ENCODE measurements at regions not wholly inside any gene's neighbourhood (a gene's known extent, or its start where the extent isn't known, plus 50 kb on each side); places are given as distances from the start of the nearest gene placed in this dataset.
"Not testable (repeated sequence)": the region's sequence is repeated elsewhere in the genome, so short reads cannot be mapped to it uniquely, and the experiment has no call there.

GRCh38 chr20:40006168-40006860 is 682.7 kb downstream of the MAFB start:
- Histone ChIP-seq H3K27ac (ENCODE audit: low read depth, low read length) (no peak overlapping the region), H3K9ac (ENCODE audit: low read depth in 1 of 2, low read length in 2 of 2) (no peak overlapping the region), H3K27me3 (ENCODE audit: control insufficient read depth in 1 of 2, insufficient read depth in 2 of 2, low read length in 2 of 2) (no peaks in the 10 kb centered on the region), H3K36me3 (ENCODE audit: control insufficient read depth in 1 of 2, insufficient read depth in 2 of 2, low read length in 2 of 2) (no peaks in the 10 kb centered on the region), H3K9me3 (ENCODE audit: control insufficient read depth in 1 of 2, low read length in 2 of 2) (no peaks in the 10 kb centered on the region), H3K4me3 (ENCODE audit: low read depth in 1 of 2, low read length in 2 of 2) (no peak overlapping the region), H3K4me1 (ENCODE audit: control insufficient read depth in 1 of 2, insufficient read depth in 2 of 2, low read length in 2 of 2) (no peaks in the 10 kb centered on the region)

GRCh38 chr20:40004092-40004491 is 684.9 kb downstream of the MAFB start:
- not testable (repeated sequence) for H3K9ac ChIP-seq (ENCODE audit: low read depth in 1 of 2, low read length in 2 of 2)

GRCh38 chr20:39993742-39994141 is 695.3 kb downstream of the MAFB start:
- Histone ChIP-seq H3K4me1 (ENCODE audit: control insufficient read depth in 1 of 2, insufficient read depth in 2 of 2, low read length in 2 of 2) (no peaks in the 10 kb centered on the region), H3K9me3 (ENCODE audit: control insufficient read depth in 1 of 2, low read length in 2 of 2) (no peaks in the 10 kb centered on the region), H3K36me3 (ENCODE audit: control insufficient read depth in 1 of 2, insufficient read depth in 2 of 2, low read length in 2 of 2) (no peaks in the 10 kb centered on the region), H3K4me3 (ENCODE audit: low read depth in 1 of 2, low read length in 2 of 2) (no peak overlapping the region), H3K27me3 (ENCODE audit: control insufficient read depth in 1 of 2, insufficient read depth in 2 of 2, low read length in 2 of 2) (no peaks in the 10 kb centered on the region), H3K27ac (ENCODE audit: low read depth, low read length) (no peak overlapping the region), H3K9ac (ENCODE audit: low read depth in 1 of 2, low read length in 2 of 2) (no peak overlapping the region)

More at GRCh38 chr20:40004092-40004491, 684.9 kb downstream of the MAFB start:
- H3K36me3 ChIP-seq (ENCODE audit: control insufficient read depth in 1 of 2, insufficient read depth in 2 of 2, low read length in 2 of 2); H3K4me3 ChIP-seq (ENCODE audit: low read depth in 1 of 2, low read length in 2 of 2); H3K9me3 ChIP-seq (ENCODE audit: control insufficient read depth in 1 of 2, low read length in 2 of 2); H3K4me1 ChIP-seq (ENCODE audit: control insufficient read depth in 1 of 2, insufficient read depth in 2 of 2, low read length in 2 of 2); H3K27ac ChIP-seq (ENCODE audit: low read depth, low read length); H3K27me3 ChIP-seq (ENCODE audit: control insufficient read depth in 1 of 2, insufficient read depth in 2 of 2, low read length in 2 of 2): not testable (repeated sequence)

- no peak overlapping the region for H3K9ac ChIP-seq (ENCODE audit: low read depth in 1 of 2, low read length in 2 of 2)
- no peaks in the 10 kb centered on the region for H3K9me3 ChIP-seq (ENCODE audit: control insufficient read depth in 1 of 2, low read length in 2 of 2)
These were observed 698.3 kb downstream of the MAFB start for GRCh38 chr20:39990692-39991091.

GRCh38 chr20:39988991-39989390 is 700.0 kb downstream of the MAFB start:
- Histone ChIP-seq H3K27ac (ENCODE audit: low read depth, low read length) (no peak overlapping the region), H3K9me3 (ENCODE audit: control insufficient read depth in 1 of 2, low read length in 2 of 2) (no peaks in the 10 kb centered on the region), H3K4me3 (ENCODE audit: low read depth in 1 of 2, low read length in 2 of 2) (no peak overlapping the region), H3K9ac (ENCODE audit: low read depth in 1 of 2, low read length in 2 of 2) (no peak overlapping the region), H3K27me3 (ENCODE audit: control insufficient read depth in 1 of 2, insufficient read depth in 2 of 2, low read length in 2 of 2) (no peaks in the 10 kb centered on the region), H3K36me3 (ENCODE audit: control insufficient read depth in 1 of 2, insufficient read depth in 2 of 2, low read length in 2 of 2) (no peaks in the 10 kb centered on the region), H3K4me1 (ENCODE audit: control insufficient read depth in 1 of 2, insufficient read depth in 2 of 2, low read length in 2 of 2) (no peaks in the 10 kb centered on the region)

More at GRCh38 chr20:39990692-39991091, 698.3 kb downstream of the MAFB start:
- Histone ChIP-seq H3K4me1 (ENCODE audit: control insufficient read depth in 1 of 2, insufficient read depth in 2 of 2, low read length in 2 of 2) (no peaks in the 10 kb centered on the region), H3K4me3 (ENCODE audit: low read depth in 1 of 2, low read length in 2 of 2) (no peak overlapping the region), H3K36me3 (ENCODE audit: control insufficient read depth in 1 of 2, insufficient read depth in 2 of 2, low read length in 2 of 2) (no peaks in the 10 kb centered on the region), H3K27ac (ENCODE audit: low read depth, low read length) (no peak overlapping the region), H3K27me3 (ENCODE audit: control insufficient read depth in 1 of 2, insufficient read depth in 2 of 2, low read length in 2 of 2) (no peaks in the 10 kb centered on the region)

GRCh38 chr20:39986173-39986904 is 702.7 kb downstream of the MAFB start:
- H3K9me3 ChIP-seq (ENCODE audit: control insufficient read depth in 1 of 2, low read length in 2 of 2), result no peaks in the 10 kb centered on the region
- no peaks in the 10 kb centered on the region for H3K36me3 ChIP-seq (ENCODE audit: control insufficient read depth in 1 of 2, insufficient read depth in 2 of 2, low read length in 2 of 2)
- H3K4me3 ChIP-seq (ENCODE audit: low read depth in 1 of 2, low read length in 2 of 2), result no peak overlapping the region
- no peak overlapping the region for H3K27ac ChIP-seq (ENCODE audit: low read depth, low read length)
- H3K4me1 ChIP-seq (ENCODE audit: control insufficient read depth in 1 of 2, insufficient read depth in 2 of 2, low read length in 2 of 2), result no peaks in the 10 kb centered on the region
- H3K27me3 ChIP-seq (ENCODE audit: control insufficient read depth in 1 of 2, insufficient read depth in 2 of 2, low read length in 2 of 2), result no peaks in the 10 kb centered on the region
- H3K9ac ChIP-seq (ENCODE audit: low read depth in 1 of 2, low read length in 2 of 2), result no peak overlapping the region

- Histone ChIP-seq H3K4me3 (ENCODE audit: low read depth in 1 of 2, low read length in 2 of 2) (no peak overlapping the region), H3K9me3 (ENCODE audit: control insufficient read depth in 1 of 2, low read length in 2 of 2) (no peaks in the 10 kb centered on the region), H3K9ac (ENCODE audit: low read depth in 1 of 2, low read length in 2 of 2) (no peak overlapping the region), H3K27me3 (ENCODE audit: control insufficient read depth in 1 of 2, insufficient read depth in 2 of 2, low read length in 2 of 2) (no peaks in the 10 kb centered on the region), H3K27ac (ENCODE audit: low read depth, low read length) (no peak overlapping the region), H3K36me3 (ENCODE audit: control insufficient read depth in 1 of 2, insufficient read depth in 2 of 2, low read length in 2 of 2) (no peaks in the 10 kb centered on the region), H3K4me1 (ENCODE audit: control insufficient read depth in 1 of 2, insufficient read depth in 2 of 2, low read length in 2 of 2) (no peaks in the 10 kb centered on the region)
These were observed 703.7 kb downstream of the MAFB start for GRCh38 chr20:39985271-39985827.

GRCh38 chr20:39983655-39984054 is 705.4 kb downstream of the MAFB start:
- Histone ChIP-seq H3K4me1 (ENCODE audit: control insufficient read depth in 1 of 2, insufficient read depth in 2 of 2, low read length in 2 of 2) (no peaks in the 10 kb centered on the region), H3K4me3 (ENCODE audit: low read depth in 1 of 2, low read length in 2 of 2) (no peak overlapping the region), H3K27ac (ENCODE audit: low read depth, low read length) (no peak overlapping the region), H3K36me3 (ENCODE audit: control insufficient read depth in 1 of 2, insufficient read depth in 2 of 2, low read length in 2 of 2) (no peaks in the 10 kb centered on the region), H3K27me3 (ENCODE audit: control insufficient read depth in 1 of 2, insufficient read depth in 2 of 2, low read length in 2 of 2) (no peaks in the 10 kb centered on the region), H3K9me3 (ENCODE audit: control insufficient read depth in 1 of 2, low read length in 2 of 2) (no peaks in the 10 kb centered on the region), H3K9ac (ENCODE audit: low read depth in 1 of 2, low read length in 2 of 2) (no peak overlapping the region)

- H3K9me3 ChIP-seq (ENCODE audit: control insufficient read depth in 1 of 2, low read length in 2 of 2), result no peaks in the 10 kb centered on the region
- no peak overlapping the region for H3K4me3 ChIP-seq (ENCODE audit: low read depth in 1 of 2, low read length in 2 of 2)
- H3K36me3 ChIP-seq (ENCODE audit: control insufficient read depth in 1 of 2, insufficient read depth in 2 of 2, low read length in 2 of 2), result no peaks in the 10 kb centered on the region
- H3K27me3 ChIP-seq (ENCODE audit: control insufficient read depth in 1 of 2, insufficient read depth in 2 of 2, low read length in 2 of 2), result no peaks in the 10 kb centered on the region
- no peak overlapping the region for H3K27ac ChIP-seq (ENCODE audit: low read depth, low read length)
- H3K4me1 ChIP-seq (ENCODE audit: control insufficient read depth in 1 of 2, insufficient read depth in 2 of 2, low read length in 2 of 2), result no peaks in the 10 kb centered on the region
- H3K9ac ChIP-seq (ENCODE audit: low read depth in 1 of 2, low read length in 2 of 2), result no peak overlapping the region
These were observed 705.9 kb downstream of the MAFB start for GRCh38 chr20:39983183-39983582.

- H3K27ac ChIP-seq (ENCODE audit: low read depth, low read length), result no peak overlapping the region
- no peaks in the 10 kb centered on the region for H3K9me3 ChIP-seq (ENCODE audit: control insufficient read depth in 1 of 2, low read length in 2 of 2)
- H3K4me3 ChIP-seq (ENCODE audit: low read depth in 1 of 2, low read length in 2 of 2), result no peak overlapping the region
- no peaks in the 10 kb centered on the region for H3K27me3 ChIP-seq (ENCODE audit: control insufficient read depth in 1 of 2, insufficient read depth in 2 of 2, low read length in 2 of 2)
- no peak overlapping the region for H3K9ac ChIP-seq (ENCODE audit: low read depth in 1 of 2, low read length in 2 of 2)
- H3K4me1 ChIP-seq (ENCODE audit: control insufficient read depth in 1 of 2, insufficient read depth in 2 of 2, low read length in 2 of 2), result no peaks in the 10 kb centered on the region
- H3K36me3 ChIP-seq (ENCODE audit: control insufficient read depth in 1 of 2, insufficient read depth in 2 of 2, low read length in 2 of 2), result no peaks in the 10 kb centered on the region
These were observed 714.0 kb downstream of the MAFB start for GRCh38 chr20:39974966-39975501.

Measured in duodenal mucosa (tissue), 2 donors.